ENCODE measurements at regions not wholly inside any gene's neighbourhood (a gene's known extent, or its start where the extent isn't known, plus 50 kb on each side); places are given as distances from the start of the nearest gene placed in this dataset.
A peak's percentile ranks its signal among the peaks of the same experiment; 100 is the strongest.

DNA sequence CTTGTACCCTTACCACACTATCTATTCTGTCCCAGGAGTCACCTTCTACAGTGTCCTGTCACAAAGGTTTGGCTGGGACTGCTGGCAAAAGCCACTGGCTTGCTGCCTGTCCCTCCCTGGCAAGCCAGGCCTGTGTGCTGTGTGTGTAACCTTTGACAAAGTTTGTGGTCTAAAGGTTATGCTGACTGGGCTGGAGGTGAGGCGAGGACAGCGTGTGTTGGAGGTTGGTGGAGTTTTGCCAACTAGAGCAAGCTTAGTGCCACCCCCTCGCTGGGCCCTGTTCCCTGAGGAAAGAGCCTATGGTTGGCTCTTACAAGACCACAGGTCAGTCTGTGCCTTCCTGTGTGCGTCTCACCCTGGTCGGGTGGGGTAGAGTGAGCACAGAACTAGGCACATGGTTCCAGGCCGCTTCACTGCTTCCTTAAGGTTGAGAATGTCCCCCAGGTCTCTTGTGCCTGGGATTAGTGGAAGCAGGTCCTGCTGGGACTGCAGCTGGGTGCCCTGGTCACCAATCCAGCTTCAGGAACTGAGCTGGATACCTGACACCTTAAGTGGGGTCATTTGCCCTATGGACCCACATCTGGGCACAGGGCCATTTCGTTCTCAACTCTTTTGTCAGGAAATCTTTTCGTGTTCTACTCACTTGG, 152.2 kb downstream of the GADD45G start:
- H3K27ac ChIP-seq (ENCODE audit: control insufficient read depth, insufficient read depth): no peak overlapping the region
- H3K27me3 ChIP-seq (replicated peaks in 1 of 2; ENCODE audit: control insufficient read depth in 2 of 2, insufficient read depth in 2 of 2, low read length in 1 of 2): peaks cover 0 to 1% of the 10 kb centered on the region in 2 experiments; a peak in 1 of 4 replicates
- intact Hi-C loops (cut with micrococcal nuclease; ENCODE audit: unreplicated experiment) (no loop called here), in situ Hi-C loops (cut with MboI) (no loop called here)
- no TSS peak for BruUV-seq (replicated peaks)
- WGBS (ENCODE audit: insufficient coverage, insufficient replicate concordance, low lambda C conversion rate, missing lambda C conversion rate): 5% methylated on average over 8 of the region's 8 CpGs
- DNase-seq (ENCODE audit: low read depth, low spot score): no peak
- no peak for TF ChIP-seq BRCA1 (IDR thresholded peaks at IDR 0.05; ENCODE audit: low read depth, low read length)
- TF ChIP-seq NR2F1 (conservative IDR thresholded peaks at IDR 0.05): 0 out of 2 replicates have a peak, but pooled peaks have one; percentile 27
- no peak overlapping the region for H2AFZ ChIP-seq (ENCODE audit: control insufficient read depth, low read depth, low read length)
- FAIRE-seq: no peak
- H3K4me1 ChIP-seq (ENCODE audit: control insufficient read depth, insufficient read depth, low read length): peaks cover 3% of the 10 kb centered on the region; the same call in 1 of the 2 replicates
- no peak for ATAC-seq
- no peaks in the 10 kb centered on the region for H3K36me3 ChIP-seq (ENCODE audit: control insufficient read depth in 2 of 2, insufficient read depth in 2 of 2, low read length in 1 of 2)
- no peak overlapping the region for H3K4me3 ChIP-seq
- ChIA-PET POLR2A (no interaction called here), RAD21 (ENCODE audit: unreplicated experiment) (interaction anchor here (0.8 kb wide), 1 partner anchor 154 kb away, joined by 3 read pairs; no protein-coding TSS in a partner anchor), CTCF (no interaction called here), SMC1A (ENCODE audit: uncharacterized antibody, unreplicated experiment) (no interaction called here)
- H3K9ac ChIP-seq (ENCODE audit: control insufficient read depth, insufficient read depth, low read length): no peak overlapping the region
- H3K4me2 ChIP-seq (ENCODE audit: control insufficient read depth, insufficient read depth): no peak overlapping the region
- no peaks in the 10 kb centered on the region for H3K9me3 ChIP-seq (replicated peaks; ENCODE audit: control insufficient read depth, insufficient read depth, low read length)
- H4K20me1 ChIP-seq (ENCODE audit: control insufficient read depth, insufficient read depth): no peaks in the 10 kb centered on the region
- H3K79me2 ChIP-seq (ENCODE audit: control insufficient read depth, insufficient read depth, low read length): no peaks in the 10 kb centered on the region

DNA sequence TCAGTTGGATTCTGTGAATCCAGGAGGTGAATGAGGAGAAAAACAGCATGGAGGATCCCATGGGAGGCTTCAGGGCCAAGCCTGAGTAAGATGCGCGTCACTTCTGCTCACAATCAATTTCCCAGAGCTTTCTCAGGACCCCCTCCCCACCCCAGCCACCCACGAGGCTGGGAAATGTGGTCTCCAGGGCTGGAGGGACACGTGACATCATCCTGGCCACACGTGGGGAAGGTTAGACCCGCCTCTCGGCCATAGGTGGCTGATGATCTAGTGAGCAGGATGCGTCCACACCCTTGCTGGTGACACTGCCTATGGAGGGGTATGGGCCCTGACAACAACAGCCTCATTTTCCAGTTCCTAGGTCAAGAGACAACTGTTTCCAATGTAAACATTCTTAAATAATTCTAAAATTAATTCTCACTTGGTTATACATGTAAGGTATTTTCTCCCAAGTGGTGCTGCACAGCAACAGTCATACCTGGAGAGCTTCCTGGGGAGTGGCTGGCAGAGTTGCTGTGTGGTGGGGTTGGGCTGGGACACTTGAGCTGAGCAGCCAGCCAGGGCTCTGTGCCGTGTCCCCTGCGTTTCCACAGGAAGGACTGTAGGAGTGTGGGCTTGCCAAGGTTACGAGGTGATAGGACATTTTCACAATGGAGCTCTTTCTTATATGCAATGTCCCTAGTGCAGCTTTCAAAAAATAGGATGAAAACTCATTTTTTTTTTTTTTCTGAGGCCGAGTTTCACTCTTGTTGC, 153.1 kb downstream of the GADD45G start:
- no peaks in the 10 kb centered on the region for H3K9me3 ChIP-seq (replicated peaks; ENCODE audit: control insufficient read depth, insufficient read depth, low read length)
- H3K79me2 ChIP-seq (ENCODE audit: control insufficient read depth, insufficient read depth, low read length): no peaks in the 10 kb centered on the region
- FAIRE-seq (no peak), ATAC-seq (no peak), DNase-seq (ENCODE audit: low read depth, low spot score) (no peak)
- no peak overlapping the region for H3K4me3 ChIP-seq
- no TSS peak for BruUV-seq (replicated peaks)
- ChIA-PET RAD21 (ENCODE audit: unreplicated experiment) (interaction anchor here (0.8 kb wide), 1 partner anchor 155 kb away, joined by 3 read pairs; no protein-coding TSS in a partner anchor), SMC1A (ENCODE audit: uncharacterized antibody, unreplicated experiment) (no interaction called here), CTCF (no interaction called here), POLR2A (interaction anchor here (0.7 kb wide), 1 partner anchor 309 kb away, joined by 3 read pairs; no protein-coding TSS in a partner anchor)
- intact Hi-C loops (cut with micrococcal nuclease; ENCODE audit: unreplicated experiment) (no loop called here), in situ Hi-C loops (cut with MboI) (no loop called here)
- no peak overlapping the region for H3K27ac ChIP-seq (ENCODE audit: control insufficient read depth, insufficient read depth)
- no peaks in the 10 kb centered on the region for H3K36me3 ChIP-seq (ENCODE audit: control insufficient read depth in 2 of 2, insufficient read depth in 2 of 2, low read length in 1 of 2)
- no peak overlapping the region for H3K4me2 ChIP-seq (ENCODE audit: control insufficient read depth, insufficient read depth)
- peaks cover 0 to 1% of the 10 kb centered on the region in 2 experiments; a peak in 2 of 4 replicates for H3K27me3 ChIP-seq (replicated peaks in 1 of 2; ENCODE audit: control insufficient read depth in 2 of 2, insufficient read depth in 2 of 2, low read length in 1 of 2)
- H3K4me1 ChIP-seq (ENCODE audit: control insufficient read depth, insufficient read depth, low read length): peaks cover 3% of the 10 kb centered on the region; the same call in 1 of the 2 replicates
- no peak overlapping the region for H2AFZ ChIP-seq (ENCODE audit: control insufficient read depth, low read depth, low read length)
- 30% methylated on average over 11 of the region's 12 CpGs for WGBS (ENCODE audit: insufficient coverage, insufficient replicate concordance, low lambda C conversion rate, missing lambda C conversion rate)
- no peaks in the 10 kb centered on the region for H4K20me1 ChIP-seq (ENCODE audit: control insufficient read depth, insufficient read depth)
- no peak overlapping the region for H3K9ac ChIP-seq (ENCODE audit: control insufficient read depth, insufficient read depth, low read length)
- TF ChIP-seq, protein P1, sequence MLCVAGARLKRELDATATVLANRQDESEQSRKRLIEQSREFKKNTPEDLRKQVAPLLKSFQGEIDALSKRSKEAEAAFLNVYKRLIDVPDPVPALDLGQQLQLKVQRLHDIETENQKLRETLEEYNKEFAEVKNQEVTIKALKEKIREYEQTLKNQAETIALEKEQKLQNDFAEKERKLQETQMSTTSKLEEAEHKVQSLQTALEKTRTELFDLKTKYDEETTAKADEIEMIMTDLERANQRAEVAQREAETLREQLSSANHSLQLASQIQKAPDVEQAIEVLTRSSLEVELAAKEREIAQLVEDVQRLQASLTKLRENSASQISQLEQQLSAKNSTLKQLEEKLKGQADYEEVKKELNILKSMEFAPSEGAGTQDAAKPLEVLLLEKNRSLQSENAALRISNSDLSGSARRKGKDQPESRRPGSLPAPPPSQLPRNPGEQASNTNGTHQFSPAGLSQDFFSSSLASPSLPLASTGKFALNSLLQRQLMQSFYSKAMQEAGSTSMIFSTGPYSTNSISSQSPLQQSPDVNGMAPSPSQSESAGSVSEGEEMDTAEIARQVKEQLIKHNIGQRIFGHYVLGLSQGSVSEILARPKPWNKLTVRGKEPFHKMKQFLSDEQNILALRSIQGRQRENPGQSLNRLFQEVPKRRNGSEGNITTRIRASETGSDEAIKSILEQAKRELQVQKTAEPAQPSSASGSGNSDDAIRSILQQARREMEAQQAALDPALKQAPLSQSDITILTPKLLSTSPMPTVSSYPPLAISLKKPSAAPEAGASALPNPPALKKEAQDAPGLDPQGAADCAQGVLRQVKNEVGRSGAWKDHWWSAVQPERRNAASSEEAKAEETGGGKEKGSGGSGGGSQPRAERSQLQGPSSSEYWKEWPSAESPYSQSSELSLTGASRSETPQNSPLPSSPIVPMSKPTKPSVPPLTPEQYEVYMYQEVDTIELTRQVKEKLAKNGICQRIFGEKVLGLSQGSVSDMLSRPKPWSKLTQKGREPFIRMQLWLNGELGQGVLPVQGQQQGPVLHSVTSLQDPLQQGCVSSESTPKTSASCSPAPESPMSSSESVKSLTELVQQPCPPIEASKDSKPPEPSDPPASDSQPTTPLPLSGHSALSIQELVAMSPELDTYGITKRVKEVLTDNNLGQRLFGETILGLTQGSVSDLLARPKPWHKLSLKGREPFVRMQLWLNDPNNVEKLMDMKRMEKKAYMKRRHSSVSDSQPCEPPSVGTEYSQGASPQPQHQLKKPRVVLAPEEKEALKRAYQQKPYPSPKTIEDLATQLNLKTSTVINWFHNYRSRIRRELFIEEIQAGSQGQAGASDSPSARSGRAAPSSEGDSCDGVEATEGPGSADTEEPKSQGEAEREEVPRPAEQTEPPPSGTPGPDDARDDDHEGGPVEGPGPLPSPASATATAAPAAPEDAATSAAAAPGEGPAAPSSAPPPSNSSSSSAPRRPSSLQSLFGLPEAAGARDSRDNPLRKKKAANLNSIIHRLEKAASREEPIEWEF (IDR thresholded peaks at IDR 0.05; ENCODE audit: insufficient replicate concordance, low read depth, low read length): no peak
- TF ChIP-seq DPF2 (IDR thresholded peaks at IDR 0.05) (no peak), PAX5 (IDR thresholded peaks at IDR 0.05; ENCODE audit: borderline replicate concordance, low read depth, low read length) (no peak), ESRRA (IDR thresholded peaks at IDR 0.05; ENCODE audit: low read length) (no peak), EED (IDR thresholded peaks at IDR 0.05; ENCODE audit: low read depth) (no peak), SREBF1 (IDR thresholded peaks at IDR 0.05; ENCODE audit: low read length) (no peak), BCL11A (IDR thresholded peaks at IDR 0.05; ENCODE audit: low read depth, low read length) (no peak)
- TF ChIP-seq, protein P2, sequence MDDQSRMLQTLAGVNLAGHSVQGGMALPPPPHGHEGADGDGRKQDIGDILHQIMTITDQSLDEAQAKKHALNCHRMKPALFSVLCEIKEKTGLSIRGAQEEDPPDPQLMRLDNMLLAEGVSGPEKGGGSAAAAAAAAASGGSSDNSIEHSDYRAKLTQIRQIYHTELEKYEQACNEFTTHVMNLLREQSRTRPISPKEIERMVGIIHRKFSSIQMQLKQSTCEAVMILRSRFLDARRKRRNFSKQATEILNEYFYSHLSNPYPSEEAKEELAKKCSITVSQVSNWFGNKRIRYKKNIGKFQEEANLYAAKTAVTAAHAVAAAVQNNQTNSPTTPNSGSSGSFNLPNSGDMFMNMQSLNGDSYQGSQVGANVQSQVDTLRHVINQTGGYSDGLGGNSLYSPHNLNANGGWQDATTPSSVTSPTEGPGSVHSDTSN (IDR thresholded peaks at IDR 0.05; ENCODE audit: insufficient replicate concordance, low read depth, low read length): no peak
